Activated T-cell treated with anti-CD3 and anti-CD28 coated beads for 1 hour (primary cell): ENCODE measurements at regions not wholly inside any gene's neighbourhood (a gene's known extent, or its start where the extent isn't known, plus 50 kb on each side); places are given as distances from the start of the nearest gene placed in this dataset.

ENCODE experiments used
- DNase-seq: peaks from one replicate; pipeline ENCODE4 v3.0.0-alpha.2; 2020; ENCODE audit warnings: low read depth

DNA sequence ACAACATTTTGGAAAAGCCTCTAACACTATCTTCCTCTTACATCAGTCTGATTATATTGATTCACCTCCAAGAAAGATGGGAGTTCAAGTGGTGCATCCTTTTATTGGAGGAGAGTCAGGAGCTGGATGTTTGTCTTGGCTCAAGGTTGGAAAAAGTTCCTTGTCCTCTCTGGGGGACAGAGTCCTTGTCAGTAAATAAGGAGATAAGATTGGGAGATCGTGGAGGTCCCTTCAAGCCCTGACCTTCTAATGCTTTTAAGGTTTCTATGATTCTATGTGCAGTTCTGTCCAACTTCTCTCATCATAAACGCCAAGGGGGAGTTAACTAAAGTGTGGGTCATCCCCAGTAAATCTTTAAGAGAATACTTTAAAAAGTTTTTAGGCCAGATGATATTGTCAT, 60.9 kb upstream of the CCBE1 start:
- no peak for DNase-seq

DNA sequence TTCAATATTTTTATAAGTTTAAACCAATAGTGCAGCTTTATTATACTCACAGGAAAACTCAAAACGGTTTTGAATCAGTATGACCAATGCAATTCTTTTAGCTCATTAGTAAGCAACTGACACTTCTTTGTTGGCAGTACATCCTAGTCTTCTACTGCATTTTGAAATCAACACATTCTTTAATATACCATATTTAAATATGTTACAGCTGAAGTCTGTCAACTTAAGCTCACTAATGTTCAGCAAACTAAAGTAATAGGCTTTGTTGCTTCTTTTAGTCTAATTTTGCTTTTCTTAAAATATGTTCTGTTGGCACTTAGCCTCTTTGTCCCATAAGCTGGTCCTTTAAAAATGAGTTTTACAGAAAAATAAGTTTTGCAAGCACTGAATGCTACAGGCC, 55.4 kb upstream of the CCBE1 start:
- DNase-seq, result no peak

DNA sequence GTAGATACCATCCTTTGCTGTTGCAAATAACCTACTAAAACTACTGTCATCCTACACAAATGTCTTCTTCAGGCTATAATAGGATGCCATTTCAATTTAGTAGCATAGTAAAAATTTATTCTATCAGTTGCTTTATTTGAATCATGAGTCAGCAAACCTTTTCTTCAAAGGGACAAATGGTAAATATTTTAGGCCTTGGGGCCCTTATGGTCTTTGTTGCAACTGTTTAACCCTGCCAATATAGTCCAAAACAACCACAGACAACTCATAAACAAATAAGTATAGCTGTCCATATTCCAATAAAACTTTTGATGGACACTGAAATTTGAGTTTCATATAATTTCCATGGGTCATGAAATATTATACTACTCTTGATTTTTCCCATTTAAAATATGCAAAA, 54.0 kb upstream of the CCBE1 start:
- DNase-seq, result no peak

DNA sequence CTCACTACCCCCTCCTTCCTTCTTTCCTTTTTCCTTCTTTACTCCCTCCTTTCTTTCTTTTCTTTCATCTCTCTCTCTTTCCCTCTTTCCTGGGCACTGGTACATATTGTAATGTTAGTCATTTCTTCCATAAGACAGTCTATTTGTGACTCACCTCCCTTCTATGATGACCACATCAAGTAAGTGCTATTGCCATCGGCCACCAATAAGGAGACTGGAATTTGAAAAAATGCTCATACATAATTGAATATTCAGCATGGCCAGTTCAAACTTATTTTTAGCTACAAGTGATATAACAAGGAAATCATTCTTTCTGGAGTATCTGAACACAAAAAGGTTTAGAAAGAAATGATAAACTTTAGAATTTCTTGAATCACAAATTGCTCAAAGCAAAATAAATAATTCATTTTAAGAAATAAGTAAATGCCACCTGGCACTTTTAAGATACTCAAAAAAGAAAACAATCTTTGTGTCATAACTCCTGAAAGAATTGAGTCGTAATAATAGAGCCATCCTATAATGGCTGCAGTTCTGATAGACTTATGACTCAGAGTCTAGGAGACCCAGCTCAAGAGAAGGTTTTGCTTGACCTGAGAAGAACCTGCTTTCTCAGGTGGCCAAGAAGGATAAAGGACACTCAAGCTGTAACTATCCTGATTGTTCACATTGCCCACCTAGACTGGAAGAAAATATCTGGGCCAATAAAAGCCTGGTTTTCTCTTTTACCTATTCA, 51.6 kb upstream of the CCBE1 start:
- DNase-seq, result no peak
